RKO (cell line): ENCODE measurements at regions not wholly inside any gene's neighbourhood (a gene's known extent, or its start where the extent isn't known, plus 50 kb on each side); places are given as distances from the start of the nearest gene placed in this dataset.

Source experiments
- DNase-seq: peaks from one replicate; pipeline ENCODE4 v3.0.0-alpha.2; 2016; ENCODE audit warnings: low spot score

GRCh38 chr7:115271332-115272235 lies 349.7 kb downstream of the MDFIC start:
- no peak for DNase-seq

DNA sequence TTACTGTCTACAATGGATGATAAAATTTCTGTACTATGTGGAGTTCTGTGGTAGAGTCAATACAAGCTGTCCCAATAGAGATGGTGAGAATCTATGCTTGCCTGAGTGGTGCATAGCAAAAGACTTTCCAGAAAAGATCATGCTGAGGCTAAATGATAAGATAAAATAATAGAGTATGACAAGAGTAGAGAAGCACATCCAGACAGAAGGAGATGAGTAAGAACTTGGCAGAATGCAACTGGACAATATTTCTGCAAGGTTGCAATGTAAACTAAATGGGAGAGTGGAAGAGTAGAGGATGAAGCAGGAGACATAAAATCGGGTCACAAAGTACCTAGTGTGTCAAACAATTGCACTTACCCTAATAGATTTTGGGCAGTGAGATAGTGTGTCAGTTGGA lies 347.6 kb downstream of the MDFIC start:
- no peak for DNase-seq

GRCh38 chr7:115267503-115267902 lies 345.6 kb downstream of the MDFIC start:
- no peak for DNase-seq

DNA sequence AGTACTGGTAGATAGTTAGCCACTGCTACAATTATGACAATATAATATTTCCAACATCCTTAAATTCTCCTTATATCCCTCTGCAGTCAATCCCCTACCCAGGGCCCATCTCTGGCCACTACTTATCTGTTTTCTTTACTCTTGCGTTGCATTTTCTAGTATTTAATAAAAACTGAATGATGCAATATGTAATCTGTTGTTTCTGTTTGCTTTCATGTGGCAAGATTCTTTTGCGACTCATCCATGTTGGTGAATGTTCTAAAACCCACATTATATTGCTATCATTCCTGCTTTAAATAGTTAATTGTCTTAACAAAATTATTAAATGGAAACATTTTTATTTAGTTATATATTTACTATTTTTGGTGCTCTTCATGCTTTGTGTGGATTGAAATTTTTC lies 338.5 kb downstream of the MDFIC start:
- DNase-seq, result no peak

DNA sequence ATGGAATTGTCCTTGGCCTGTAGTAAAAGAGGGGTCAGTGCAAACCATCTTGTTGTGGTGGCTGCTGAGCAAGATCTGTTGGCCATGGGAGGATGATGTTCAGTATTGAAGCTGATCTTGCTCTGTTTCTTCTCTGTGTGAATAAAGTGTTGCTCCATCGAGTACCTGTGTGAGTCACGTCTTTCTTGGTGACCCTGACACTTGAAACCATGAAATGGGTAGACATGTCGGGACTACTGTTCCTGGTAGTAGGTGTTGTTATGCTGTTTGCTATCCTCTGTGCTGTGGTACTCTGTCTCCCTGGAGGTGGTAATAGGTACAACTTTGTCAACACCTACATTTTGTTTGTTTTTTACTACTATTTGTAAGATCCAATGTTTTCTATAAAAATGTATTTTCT lies 330.6 kb downstream of the MDFIC start:
- no peak for DNase-seq

- no peak for DNase-seq
These were observed 327.2 kb downstream of the MDFIC start for GRCh38 chr7:115249080-115249479.

GRCh38 chr7:115241151-115241550 lies 319.3 kb downstream of the MDFIC start:
- no peak for DNase-seq

GRCh38 chr7:115240242-115240641 lies 318.3 kb downstream of the MDFIC start:
- no peak for DNase-seq

GRCh38 chr7:115235075-115235474 lies 313.2 kb downstream of the MDFIC start:
- DNase-seq, result no peak

GRCh38 chr7:115233809-115234208 lies 311.9 kb downstream of the MDFIC start:
- no peak for DNase-seq

DNA sequence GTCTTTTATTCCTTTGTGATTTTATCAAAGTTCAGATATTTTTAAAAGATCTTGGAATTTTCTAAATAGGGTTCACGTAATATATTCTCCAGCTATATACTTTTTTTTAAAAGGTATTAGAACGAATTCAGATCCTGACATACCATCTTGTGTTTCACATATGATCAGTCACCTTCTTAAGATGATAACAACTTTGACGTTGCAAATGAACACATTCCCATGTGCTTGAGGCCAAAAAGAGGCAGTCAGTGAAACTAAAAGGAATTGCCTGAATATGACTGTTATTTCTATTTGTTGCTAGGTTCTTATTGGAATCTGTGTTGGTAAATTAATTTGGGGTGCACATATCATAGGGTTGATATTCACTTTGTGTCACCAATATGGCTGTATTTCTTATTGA lies 310.1 kb downstream of the MDFIC start:
- DNase-seq, result no peak

DNA sequence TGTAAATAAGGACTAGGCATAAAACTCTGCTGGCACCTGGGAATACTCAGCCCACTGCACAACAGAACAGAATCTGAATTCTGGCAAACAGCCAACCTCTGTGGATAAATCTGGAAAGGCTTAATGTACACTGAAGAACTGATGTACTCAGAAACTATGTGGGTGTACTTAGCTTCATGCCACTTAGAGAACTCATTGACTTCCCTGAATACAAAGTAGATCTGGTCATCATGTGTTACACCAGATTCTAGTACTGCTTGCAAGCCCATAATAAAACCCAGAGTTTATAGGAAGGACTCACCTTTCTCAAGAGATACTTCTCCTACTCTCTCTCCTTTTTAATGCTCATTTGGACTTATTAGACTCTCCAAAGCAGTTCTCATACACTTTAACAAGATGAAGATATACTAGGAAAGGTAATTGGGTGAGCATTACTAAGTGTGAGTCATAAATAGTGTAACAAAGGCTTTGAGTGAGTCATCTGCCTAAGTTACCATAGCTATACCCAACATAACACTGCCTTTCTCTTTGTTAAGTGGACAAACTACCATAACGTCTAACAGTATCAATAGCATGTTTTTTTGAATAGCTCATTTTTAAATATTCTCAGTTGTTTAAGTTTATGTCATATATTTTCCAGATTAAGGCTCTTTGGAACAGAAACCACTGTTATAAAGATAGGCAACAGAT lies 309.1 kb downstream of the MDFIC start:
- peak; percentile 92 for DNase-seq

DNA sequence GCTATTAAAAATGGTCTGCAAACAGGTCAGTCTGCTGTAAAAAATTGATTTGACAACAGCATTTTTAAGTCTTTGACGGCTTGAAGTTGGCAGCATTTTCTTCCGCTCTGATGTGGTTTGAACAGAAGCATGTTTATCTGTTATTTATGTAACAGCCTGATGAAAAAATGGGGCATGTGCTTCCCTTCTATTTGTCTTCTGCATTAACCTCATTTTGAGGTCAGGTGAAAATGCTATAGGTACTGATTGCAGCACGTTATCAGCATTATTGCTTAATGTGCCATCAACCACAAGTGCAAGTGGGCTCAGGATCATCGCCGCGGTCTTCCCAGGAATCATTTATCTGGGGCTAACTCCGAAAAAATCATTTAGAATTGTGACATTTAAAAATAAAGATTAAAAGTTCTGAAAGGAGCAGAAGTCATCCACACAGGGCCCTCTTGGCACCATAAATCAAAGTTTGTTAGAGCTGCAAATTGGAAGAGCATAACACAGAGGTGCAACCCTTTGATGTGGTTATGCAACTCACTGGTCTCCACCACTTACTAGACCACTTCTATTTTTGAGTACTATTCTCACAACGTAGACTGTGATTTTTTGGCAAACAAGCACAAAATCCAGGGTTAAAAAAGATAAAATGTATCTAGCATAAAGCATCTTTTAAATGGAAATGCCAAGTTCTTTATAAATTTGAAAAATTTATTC lies 307.7 kb downstream of the MDFIC start:
- DNase-seq, result no peak

DNA sequence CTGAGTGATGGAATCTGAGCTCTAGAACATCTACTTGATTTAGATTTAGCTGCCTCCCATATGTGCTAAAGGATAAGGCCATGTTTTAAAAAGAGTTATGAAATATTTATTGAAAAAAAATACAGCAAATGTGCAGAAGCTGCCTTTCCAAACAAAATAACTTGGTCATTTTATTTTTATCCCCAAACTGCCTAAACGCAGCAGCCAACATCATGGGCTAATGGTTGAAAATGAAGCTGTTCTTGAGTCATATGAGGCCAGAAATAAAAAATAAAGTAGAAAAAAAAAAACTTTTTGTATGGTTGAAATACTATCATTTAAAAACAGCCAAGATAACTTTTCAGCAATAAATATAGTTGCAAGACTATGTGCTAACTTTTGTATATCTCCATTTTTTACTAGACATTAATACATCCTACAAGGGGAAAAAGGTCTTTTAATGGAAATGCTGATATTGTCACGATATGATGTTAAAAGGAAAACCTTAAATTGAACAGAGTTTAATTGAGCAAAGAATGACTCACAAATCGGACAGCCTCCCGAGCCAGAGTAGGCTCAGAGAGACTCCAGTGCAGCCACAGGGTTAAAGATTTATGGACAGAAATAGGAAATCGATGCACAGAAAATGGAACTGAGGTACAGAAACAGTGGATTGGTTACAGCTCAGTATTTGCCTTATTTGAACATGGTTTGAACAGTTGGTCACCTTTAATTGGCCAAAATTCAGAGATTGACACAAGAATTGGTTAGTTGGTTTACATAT lies 305.8 kb downstream of the MDFIC start:
- no peak for DNase-seq

DNA sequence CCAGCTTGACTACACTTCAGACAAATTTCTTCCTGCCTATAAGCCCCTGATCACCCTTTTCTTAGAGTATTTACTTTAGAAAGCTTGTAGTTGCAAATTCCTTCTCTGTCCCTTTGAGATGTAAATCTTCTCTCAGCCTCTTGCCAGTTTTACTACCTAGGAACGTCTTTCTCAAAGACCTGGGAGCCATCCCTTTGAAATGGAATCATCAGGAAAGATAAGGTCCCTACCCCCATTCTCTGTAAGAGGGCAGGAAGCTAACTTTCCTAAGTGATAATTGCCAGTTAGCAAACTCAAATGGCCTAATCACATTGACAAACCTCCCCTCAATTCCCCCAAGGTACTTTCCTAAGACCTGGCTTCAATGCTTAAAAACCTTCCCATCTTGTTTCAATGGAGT lies 304.5 kb downstream of the MDFIC start:
- no peak for DNase-seq

DNA sequence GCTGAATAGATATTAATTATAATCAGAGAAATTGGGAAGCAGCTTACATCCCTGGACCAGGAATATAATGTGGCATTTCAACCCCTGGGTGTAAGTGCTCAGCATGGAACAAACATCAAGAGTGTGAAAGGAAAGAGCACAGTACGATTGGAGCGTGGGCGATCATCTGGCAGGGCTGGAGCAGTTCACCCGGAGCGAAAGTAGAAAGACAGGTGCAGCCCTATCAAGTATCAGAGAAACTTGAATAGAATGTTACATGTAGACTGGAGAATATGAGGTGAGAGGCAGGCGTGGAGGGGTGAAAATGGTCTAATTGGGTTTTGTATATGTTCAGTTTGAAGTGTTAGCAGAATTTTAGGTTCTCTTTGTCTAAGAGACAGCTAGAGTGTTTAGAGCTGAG lies 303.0 kb downstream of the MDFIC start:
- DNase-seq, result no peak

DNA sequence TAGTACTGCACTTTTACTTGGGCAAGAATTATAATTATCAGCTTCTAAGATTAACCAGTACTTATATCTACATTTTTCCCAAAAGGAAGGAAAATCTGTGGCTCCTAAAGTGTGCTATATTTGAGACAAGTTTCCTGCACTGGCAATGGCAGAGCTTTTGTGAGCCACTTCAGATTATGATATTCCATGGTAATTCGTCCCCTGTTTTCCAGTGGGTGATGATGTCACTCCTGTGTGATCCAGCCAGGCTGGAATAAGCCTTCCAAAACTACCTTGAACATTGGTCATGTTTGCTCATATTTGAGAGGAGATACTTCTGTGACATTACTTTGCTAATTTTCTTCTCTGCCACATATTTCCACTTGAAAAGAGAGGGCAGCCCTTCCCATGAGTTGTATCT lies 302.1 kb downstream of the MDFIC start:
- DNase-seq, result no peak

DNA sequence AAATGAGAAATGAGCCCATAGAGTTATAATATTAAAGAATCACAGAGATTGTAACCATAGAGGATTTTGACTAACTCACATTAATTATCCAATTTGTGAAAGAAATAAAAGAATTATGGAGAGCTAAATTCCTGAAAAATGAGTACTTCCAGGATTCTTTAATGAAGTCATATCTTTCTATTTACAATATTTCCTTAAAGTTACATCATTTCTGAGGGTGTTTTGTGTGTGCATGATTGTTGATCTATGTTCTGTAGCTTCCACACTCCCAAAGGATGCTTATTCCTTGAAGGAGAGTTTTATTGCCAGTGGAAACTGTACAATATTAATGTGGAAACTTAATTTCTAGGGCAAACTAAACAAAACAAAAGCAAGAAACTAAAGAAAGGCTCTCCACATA lies 299.6 kb downstream of the MDFIC start:
- DNase-seq, result no peak

- no peak for DNase-seq
These were observed 296.2 kb downstream of the MDFIC start for GRCh38 chr7:115218076-115218475.

DNA sequence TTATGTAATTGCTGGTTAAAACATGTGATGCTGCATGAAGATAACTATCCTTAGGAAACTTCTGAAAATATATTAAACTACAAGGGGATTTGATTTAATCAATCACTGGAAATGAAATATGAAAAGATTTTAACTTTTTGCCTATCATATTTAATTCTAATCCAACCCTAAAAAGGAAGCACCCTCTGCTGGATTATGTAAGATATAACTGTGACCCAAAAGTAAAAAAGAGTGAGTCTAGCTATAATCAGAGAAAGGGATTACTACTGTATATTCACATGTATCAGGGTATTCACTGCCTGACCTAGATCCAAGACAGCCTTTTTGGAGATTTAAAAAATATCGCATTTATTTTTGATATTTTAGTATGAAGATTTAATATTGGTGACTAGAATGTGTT lies 295.5 kb downstream of the MDFIC start:
- DNase-seq, result peak; percentile 18

DNA sequence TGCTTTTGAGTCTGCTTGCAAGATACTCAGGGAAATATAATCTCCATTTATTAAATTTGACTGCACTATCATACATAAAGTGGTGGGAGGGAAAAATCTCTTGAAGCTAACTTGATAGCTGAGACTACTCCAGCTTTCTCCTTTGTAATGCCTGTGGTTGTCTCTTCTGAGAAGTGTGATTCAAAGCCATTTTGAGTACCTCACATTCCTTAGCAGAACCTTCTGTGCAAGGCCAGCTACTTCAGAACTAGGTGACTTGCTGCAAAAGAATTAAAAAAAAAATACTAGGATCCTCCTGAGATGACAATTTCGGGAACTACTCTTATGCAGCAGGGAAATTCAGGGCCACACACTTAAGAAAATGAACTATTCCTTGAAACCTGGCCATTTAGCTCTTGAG lies 294.8 kb downstream of the MDFIC start:
- no peak for DNase-seq

DNA sequence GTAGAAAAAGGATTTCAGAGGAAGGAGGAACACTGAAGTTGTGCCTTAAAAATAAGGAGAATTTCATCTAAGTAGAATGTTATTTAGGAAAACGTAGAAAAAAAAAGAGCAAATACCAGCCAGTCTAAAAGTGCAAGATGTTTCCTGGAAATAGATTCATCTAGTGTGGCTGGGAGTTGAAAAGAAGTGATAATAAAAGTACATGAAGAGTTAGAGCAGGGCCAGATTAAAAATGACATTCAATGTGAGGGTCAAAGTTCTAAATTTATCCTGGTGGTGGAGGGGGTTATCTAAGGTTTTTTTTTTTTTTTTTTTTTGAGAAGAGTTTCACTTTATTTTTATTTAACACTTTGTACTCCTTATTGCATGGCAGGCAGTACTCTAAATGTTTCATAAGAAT lies 289.3 kb downstream of the MDFIC start:
- DNase-seq, result no peak
